ENCODE measurements at regions not wholly inside any gene's neighbourhood (a gene's known extent, or its start where the extent isn't known, plus 50 kb on each side); places are given as distances from the start of the nearest gene placed in this dataset.

- TF ChIP-seq SUZ12 (IDR thresholded peaks at IDR 0.05) (no peak), HDGF (IDR thresholded peaks at IDR 0.05; ENCODE audit: borderline replicate concordance) (no peak), SP1 (IDR thresholded peaks at IDR 0.05) (no peak), FOXK2 (IDR thresholded peaks at IDR 0.05) (no peak), LEF1 (IDR thresholded peaks at IDR 0.05; ENCODE audit: borderline replicate concordance) (no peak), ARNT (IDR thresholded peaks at IDR 0.05) (no peak), ELF4 (IDR thresholded peaks at IDR 0.05) (no peak), TARDBP (IDR thresholded peaks at IDR 0.05) (no peak), ZNF384 (IDR thresholded peaks at IDR 0.05) (no peak), FOXA1 (IDR thresholded peaks at IDR 0.05) (no peak), BHLHE40 (IDR thresholded peaks at IDR 0.05; ENCODE audit: borderline replicate concordance) (no peak), L3MBTL2 (conservative IDR thresholded peaks at IDR 0.05) (no peak), PKNOX1 (IDR thresholded peaks at IDR 0.05) (no peak), FOXM1 (IDR thresholded peaks at IDR 0.05; ENCODE audit: borderline replicate concordance) (no peak)
These were observed 73.3 kb upstream of the FNDC3A start for GRCh38 chr13:48902368-48902767.

All from HEK293T (cell line).